WTC11 (cell line): ENCODE measurements at regions not wholly inside any gene's neighbourhood (a gene's known extent, or its start where the extent isn't known, plus 50 kb on each side); places are given as distances from the start of the nearest gene placed in this dataset.
"Not testable (repeated sequence)": the region's sequence is repeated elsewhere in the genome, so short reads cannot be mapped to it uniquely, and the experiment has no call there.

Experiments
- ATAC-seq: fragments of 200-7000 bp; cut with Tn5 transposase; 2 replicates; pipeline ENCODE4 v1.10.0; 2021; ENCODE audit warnings: mild to moderate bottlenecking, moderate library complexity
- CTCF ChIA-PET: fragments of 300-600 bp; sonication (Branson Sonifier 250); formaldehyde crosslinking; loops from one replicate; lab custom pipeline; 2021; ENCODE audit warnings: antibody characterized with exemption; lab: Charles Lee
- POLR2A ChIA-PET: fragments of 350-600 bp; sonication (Branson Sonifier 250); formaldehyde crosslinking; loops from one replicate; lab custom pipeline; 2021; ENCODE audit warnings: antibody characterized with exemption; lab: Charles Lee
- DNase-seq: peaks from one replicate; pipeline ENCODE4 v3.0.0; 2021; ENCODE audit warnings: low spot score
- H3K27ac Mint-ChIP-seq: 2 replicates; pipeline ENCODE4 v1.8.0; 2021; ENCODE audit warnings: mixed read lengths
- H3K27me3 Mint-ChIP-seq: 2 replicates; pipeline ENCODE4 v1.8.0; 2021; ENCODE audit warnings: low read depth, mild to moderate bottlenecking, moderate library complexity, mixed read lengths
- H3K36me3 Mint-ChIP-seq: 2 replicates; pipeline ENCODE4 v1.8.0; 2021; ENCODE audit warnings: mixed read lengths
- H3K4me1 Mint-ChIP-seq: 2 replicates; pipeline ENCODE4 v1.8.0; 2022; ENCODE audit warnings: mixed read lengths
- H3K4me3 Mint-ChIP-seq: 2 replicates; pipeline ENCODE4 v1.8.0; 2021; ENCODE audit warnings: mild to moderate bottlenecking, moderate library complexity, mixed read lengths
- H3K9me3 Mint-ChIP-seq: 2 replicates; pipeline ENCODE4 v1.8.0; 2021; ENCODE audit warnings: mixed read lengths
- ATF1 ChIP-seq: sonication (generic); formaldehyde crosslinking; IDR thresholded peaks from 2 replicates; pipeline ENCODE4 v1.8.1; 2023; ENCODE audit warnings: mild to moderate bottlenecking, moderate library complexity, missing genetic modification reagents
- ETV6 ChIP-seq: sonication (generic); formaldehyde crosslinking; IDR thresholded peaks from 2 replicates; pipeline ENCODE4 v1.8.1; 2022; ENCODE audit warnings: mild to moderate bottlenecking, missing genetic modification reagents
- FOXJ3 ChIP-seq: sonication (generic); formaldehyde crosslinking; IDR thresholded peaks from 2 replicates; pipeline ENCODE4 v1.9.0; 2021; ENCODE audit warnings: missing genetic modification reagents, mild to moderate bottlenecking, borderline replicate concordance
- FOXK1 ChIP-seq: sonication (generic); formaldehyde crosslinking; IDR thresholded peaks from 2 replicates; pipeline ENCODE4 v1.8.0; 2022; ENCODE audit warnings: mild to moderate bottlenecking, moderate library complexity, missing genetic modification reagents
- GRHL2 ChIP-seq: fragments of 250-450 bp; sonication (Bioruptor Pico); IDR thresholded peaks from 2 replicates; pipeline ENCODE4 v1.8.0; 2022; ENCODE audit warnings: mild to moderate bottlenecking, moderate library complexity; ENCODE audit not compliant: insufficient replicate concordance, severe bottlenecking
- PRRX2 ChIP-seq: fragments of 250-450 bp; sonication (Bioruptor Pico); IDR thresholded peaks from 2 replicates; pipeline ENCODE4 v1.8.0; 2021; ENCODE audit warnings: mild to moderate bottlenecking
- RORB ChIP-seq: fragments of 250-450 bp; sonication (Bioruptor Pico); IDR thresholded peaks from 2 replicates; pipeline ENCODE4 v1.9.0; 2021; ENCODE audit warnings: mild to moderate bottlenecking
- SMAD3 ChIP-seq: sonication (generic); formaldehyde crosslinking; IDR thresholded peaks from 2 replicates; pipeline ENCODE4 v1.8.0; 2022; ENCODE audit warnings: missing genetic modification reagents, mild to moderate bottlenecking, borderline replicate concordance
- SOX15 ChIP-seq: fragments of 250-450 bp; sonication (Bioruptor Pico); IDR thresholded peaks from 2 replicates; pipeline ENCODE4 v1.9.0; 2021; ENCODE audit warnings: mild to moderate bottlenecking
- SP1 ChIP-seq: sonication (generic); formaldehyde crosslinking; conservative IDR thresholded peaks from 2 replicates; pipeline ENCODE4 v1.8.1; 2022; ENCODE audit warnings: missing genetic modification reagents
- TP53 ChIP-seq: sonication (generic); formaldehyde crosslinking; IDR thresholded peaks from 2 replicates; pipeline ENCODE4 v1.8.1; 2023; ENCODE audit warnings: mild to moderate bottlenecking, missing genetic modification reagents
- ZBTB21 ChIP-seq: sonication (generic); formaldehyde crosslinking; IDR thresholded peaks from 2 replicates; pipeline ENCODE4 v1.8.1; 2023; ENCODE audit warnings: mild to moderate bottlenecking, missing genetic modification reagents, borderline replicate concordance
- ZNF121 ChIP-seq: sonication (generic); formaldehyde crosslinking; IDR thresholded peaks from 2 replicates; pipeline ENCODE4 v1.8.0; 2023; ENCODE audit warnings: missing genetic modification reagents
- ZNF232 ChIP-seq: sonication (generic); formaldehyde crosslinking; IDR thresholded peaks from 2 replicates; pipeline ENCODE4 v1.8.0; 2022; ENCODE audit warnings: mild to moderate bottlenecking, missing genetic modification reagents
- ZNF396 ChIP-seq: fragments of 250-450 bp; sonication (Bioruptor Pico); IDR thresholded peaks from 2 replicates; pipeline ENCODE4 v1.8.0; 2021; ENCODE audit warnings: mild to moderate bottlenecking, moderate library complexity, borderline replicate concordance
- ZNF416 ChIP-seq: fragments of 250-450 bp; sonication (Bioruptor Pico); IDR thresholded peaks from 2 replicates; pipeline ENCODE4 v1.9.0; 2021; ENCODE audit warnings: mild to moderate bottlenecking, inconsistent platforms
- ZNF671 ChIP-seq: fragments of 250-450 bp; sonication (Bioruptor Pico); IDR thresholded peaks from 2 replicates; pipeline ENCODE4 v1.8.0; 2021; ENCODE audit warnings: mild to moderate bottlenecking
- TF ChIP-seq, protein P1 (sequence below): fragments of 250-450 bp; sonication (Bioruptor Pico); IDR thresholded peaks from 2 replicates; pipeline ENCODE4 v1.9.0; 2021; ENCODE audit warnings: mild to moderate bottlenecking
- TF ChIP-seq, protein P2 (sequence below): fragments of 250-450 bp; sonication (Bioruptor Pico); IDR thresholded peaks from 2 replicates; pipeline ENCODE4 v1.9.0; 2021; ENCODE audit warnings: moderate library complexity, mild to moderate bottlenecking, inconsistent platforms, borderline replicate concordance
- TF ChIP-seq, protein P3 (sequence below): sonication (generic); formaldehyde crosslinking; IDR thresholded peaks from 2 replicates; pipeline ENCODE4 v1.8.1; 2022; ENCODE audit warnings: missing genetic modification reagents, borderline replicate concordance
- TF ChIP-seq, protein P4 (sequence below): sonication (generic); formaldehyde crosslinking; IDR thresholded peaks from 2 replicates; pipeline ENCODE4 v1.8.1; 2023; ENCODE audit warnings: mild to moderate bottlenecking, missing genetic modification reagents, borderline replicate concordance
- TF ChIP-seq, protein P5 (sequence below): sonication (generic); formaldehyde crosslinking; IDR thresholded peaks from 2 replicates; pipeline ENCODE4 v1.8.0; 2022; ENCODE audit warnings: mild to moderate bottlenecking, missing genetic modification reagents
- TF ChIP-seq, protein P6 (sequence below): sonication (generic); formaldehyde crosslinking; IDR thresholded peaks from 2 replicates; pipeline ENCODE4 v1.8.1; 2022; ENCODE audit warnings: mild to moderate bottlenecking, moderate library complexity, missing genetic modification reagents
- TF ChIP-seq, protein P7 (sequence below): sonication (generic); formaldehyde crosslinking; IDR thresholded peaks from 2 replicates; pipeline ENCODE4 v1.8.0; 2022; ENCODE audit warnings: mild to moderate bottlenecking, missing genetic modification reagents

DNA sequence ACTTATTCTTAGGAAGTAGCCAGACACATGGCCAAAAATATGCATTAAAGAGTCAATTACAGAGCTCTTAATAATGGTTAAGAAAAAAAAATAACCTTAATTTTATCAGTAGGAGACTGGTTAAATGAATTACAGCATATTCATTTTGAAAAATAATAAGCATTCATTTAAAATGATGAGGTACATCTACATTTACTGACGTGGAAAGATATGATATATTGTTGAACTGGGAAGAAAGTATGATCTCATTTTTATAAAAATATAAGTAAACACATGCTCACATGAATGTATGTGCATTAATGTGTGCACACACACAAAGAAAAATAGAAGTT lies 250.3 kb downstream of the ENC1 start (continued):
- TF ChIP-seq, protein P1, sequence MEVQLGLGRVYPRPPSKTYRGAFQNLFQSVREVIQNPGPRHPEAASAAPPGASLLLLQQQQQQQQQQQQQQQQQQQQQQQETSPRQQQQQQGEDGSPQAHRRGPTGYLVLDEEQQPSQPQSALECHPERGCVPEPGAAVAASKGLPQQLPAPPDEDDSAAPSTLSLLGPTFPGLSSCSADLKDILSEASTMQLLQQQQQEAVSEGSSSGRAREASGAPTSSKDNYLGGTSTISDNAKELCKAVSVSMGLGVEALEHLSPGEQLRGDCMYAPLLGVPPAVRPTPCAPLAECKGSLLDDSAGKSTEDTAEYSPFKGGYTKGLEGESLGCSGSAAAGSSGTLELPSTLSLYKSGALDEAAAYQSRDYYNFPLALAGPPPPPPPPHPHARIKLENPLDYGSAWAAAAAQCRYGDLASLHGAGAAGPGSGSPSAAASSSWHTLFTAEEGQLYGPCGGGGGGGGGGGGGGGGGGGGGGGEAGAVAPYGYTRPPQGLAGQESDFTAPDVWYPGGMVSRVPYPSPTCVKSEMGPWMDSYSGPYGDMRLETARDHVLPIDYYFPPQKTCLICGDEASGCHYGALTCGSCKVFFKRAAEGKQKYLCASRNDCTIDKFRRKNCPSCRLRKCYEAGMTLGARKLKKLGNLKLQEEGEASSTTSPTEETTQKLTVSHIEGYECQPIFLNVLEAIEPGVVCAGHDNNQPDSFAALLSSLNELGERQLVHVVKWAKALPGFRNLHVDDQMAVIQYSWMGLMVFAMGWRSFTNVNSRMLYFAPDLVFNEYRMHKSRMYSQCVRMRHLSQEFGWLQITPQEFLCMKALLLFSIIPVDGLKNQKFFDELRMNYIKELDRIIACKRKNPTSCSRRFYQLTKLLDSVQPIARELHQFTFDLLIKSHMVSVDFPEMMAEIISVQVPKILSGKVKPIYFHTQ (CRISPR knock-in tag), result no peak
- TF ChIP-seq ZNF232 (CRISPR knock-in tag), result no peak
- no peak for TF ChIP-seq FOXJ3
- TF ChIP-seq, protein P2, sequence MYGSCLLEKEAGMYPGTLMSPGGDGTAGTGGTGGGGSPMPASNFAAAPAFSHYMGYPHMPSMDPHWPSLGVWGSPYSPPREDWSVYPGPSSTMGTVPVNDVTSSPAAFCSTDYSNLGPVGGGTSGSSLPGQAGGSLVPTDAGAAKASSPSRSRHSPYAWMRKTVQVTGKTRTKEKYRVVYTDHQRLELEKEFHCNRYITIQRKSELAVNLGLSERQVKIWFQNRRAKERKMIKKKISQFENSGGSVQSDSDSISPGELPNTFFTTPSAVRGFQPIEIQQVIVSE, result no peak
- TF ChIP-seq ZNF671 (CRISPR knock-in tag), result no peak
- TF ChIP-seq ZBTB21, result no peak
- TF ChIP-seq, protein P3, sequence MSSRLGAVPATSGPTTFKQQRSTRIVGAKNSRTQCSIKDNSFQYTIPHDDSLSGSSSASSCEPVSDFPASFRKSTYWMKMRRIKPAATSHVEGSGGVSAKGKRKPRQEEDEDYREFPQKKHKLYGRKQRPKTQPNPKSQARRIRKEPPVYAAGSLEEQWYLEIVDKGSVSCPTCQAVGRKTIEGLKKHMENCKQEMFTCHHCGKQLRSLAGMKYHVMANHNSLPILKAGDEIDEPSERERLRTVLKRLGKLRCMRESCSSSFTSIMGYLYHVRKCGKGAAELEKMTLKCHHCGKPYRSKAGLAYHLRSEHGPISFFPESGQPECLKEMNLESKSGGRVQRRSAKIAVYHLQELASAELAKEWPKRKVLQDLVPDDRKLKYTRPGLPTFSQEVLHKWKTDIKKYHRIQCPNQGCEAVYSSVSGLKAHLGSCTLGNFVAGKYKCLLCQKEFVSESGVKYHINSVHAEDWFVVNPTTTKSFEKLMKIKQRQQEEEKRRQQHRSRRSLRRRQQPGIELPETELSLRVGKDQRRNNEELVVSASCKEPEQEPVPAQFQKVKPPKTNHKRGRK, result no peak
- no peak for TF ChIP-seq SMAD3
- TF ChIP-seq, all 79 proteins: peak for 0

DNA sequence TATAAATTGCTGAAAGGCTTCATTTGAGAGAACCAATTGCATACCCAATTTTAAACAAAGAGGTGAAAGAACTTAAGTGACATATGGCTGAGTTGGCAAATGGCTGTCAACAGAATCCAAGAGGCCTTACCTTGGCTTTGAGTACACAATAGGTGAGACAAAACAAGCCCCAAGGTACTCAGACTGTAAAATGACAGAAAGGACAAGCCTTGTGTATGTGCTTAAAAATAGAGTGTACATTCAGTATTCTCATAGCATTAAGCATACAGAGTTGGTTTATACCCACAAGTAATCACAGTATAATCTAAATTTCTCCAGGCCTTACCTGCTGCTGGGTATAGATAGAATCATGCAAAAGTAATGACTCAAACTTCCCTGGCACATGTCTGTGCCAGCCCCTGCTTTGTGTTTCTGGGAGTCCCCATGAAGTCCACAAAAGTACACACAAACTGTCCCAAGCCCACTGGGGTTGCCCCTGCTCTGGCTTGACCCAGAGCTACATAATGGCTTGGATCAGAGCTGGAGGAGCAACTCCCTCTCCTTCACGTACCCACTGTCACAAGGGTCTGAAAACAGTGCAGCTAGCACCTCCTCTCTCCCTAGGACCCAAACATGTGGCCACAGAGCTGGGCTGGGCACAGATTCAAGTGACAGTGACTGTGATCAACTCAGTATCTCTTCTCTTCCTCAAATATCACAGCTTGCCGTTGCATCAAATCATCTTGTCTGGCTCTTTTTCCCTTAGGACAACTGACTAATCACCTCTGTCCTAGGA lies 250.8 kb downstream of the ENC1 start:
- Mint-ChIP-seq H3K4me1 (peaks cover 14% of the 10 kb centered on the region), H3K4me3 (no peak overlapping the region), H3K27ac (no peak overlapping the region), H3K9me3 (no peaks in the 10 kb centered on the region), H3K36me3 (no peaks in the 10 kb centered on the region), H3K27me3 (peaks cover 21% of the 10 kb centered on the region)
- DNase-seq, result no peak
- CTCF ChIA-PET, result no interaction called here
- ATAC-seq, result no peak
- POLR2A ChIA-PET, result no interaction called here
- TF ChIP-seq ZNF416 (CRISPR knock-in tag) (no peak), ZNF396 (CRISPR knock-in tag) (no peak), ETV6 (no peak), ZNF671 (CRISPR knock-in tag) (no peak), ATF1 (no peak), PRRX2 (CRISPR knock-in tag) (no peak), RORB (CRISPR knock-in tag) (no peak), SP1 (no peak), FOXK1 (no peak), ZNF121 (CRISPR knock-in tag) (no peak), TP53 (CRISPR knock-in tag) (no peak), SOX15 (no peak), GRHL2 (CRISPR knock-in tag) (no peak)
- TF ChIP-seq, protein P4, sequence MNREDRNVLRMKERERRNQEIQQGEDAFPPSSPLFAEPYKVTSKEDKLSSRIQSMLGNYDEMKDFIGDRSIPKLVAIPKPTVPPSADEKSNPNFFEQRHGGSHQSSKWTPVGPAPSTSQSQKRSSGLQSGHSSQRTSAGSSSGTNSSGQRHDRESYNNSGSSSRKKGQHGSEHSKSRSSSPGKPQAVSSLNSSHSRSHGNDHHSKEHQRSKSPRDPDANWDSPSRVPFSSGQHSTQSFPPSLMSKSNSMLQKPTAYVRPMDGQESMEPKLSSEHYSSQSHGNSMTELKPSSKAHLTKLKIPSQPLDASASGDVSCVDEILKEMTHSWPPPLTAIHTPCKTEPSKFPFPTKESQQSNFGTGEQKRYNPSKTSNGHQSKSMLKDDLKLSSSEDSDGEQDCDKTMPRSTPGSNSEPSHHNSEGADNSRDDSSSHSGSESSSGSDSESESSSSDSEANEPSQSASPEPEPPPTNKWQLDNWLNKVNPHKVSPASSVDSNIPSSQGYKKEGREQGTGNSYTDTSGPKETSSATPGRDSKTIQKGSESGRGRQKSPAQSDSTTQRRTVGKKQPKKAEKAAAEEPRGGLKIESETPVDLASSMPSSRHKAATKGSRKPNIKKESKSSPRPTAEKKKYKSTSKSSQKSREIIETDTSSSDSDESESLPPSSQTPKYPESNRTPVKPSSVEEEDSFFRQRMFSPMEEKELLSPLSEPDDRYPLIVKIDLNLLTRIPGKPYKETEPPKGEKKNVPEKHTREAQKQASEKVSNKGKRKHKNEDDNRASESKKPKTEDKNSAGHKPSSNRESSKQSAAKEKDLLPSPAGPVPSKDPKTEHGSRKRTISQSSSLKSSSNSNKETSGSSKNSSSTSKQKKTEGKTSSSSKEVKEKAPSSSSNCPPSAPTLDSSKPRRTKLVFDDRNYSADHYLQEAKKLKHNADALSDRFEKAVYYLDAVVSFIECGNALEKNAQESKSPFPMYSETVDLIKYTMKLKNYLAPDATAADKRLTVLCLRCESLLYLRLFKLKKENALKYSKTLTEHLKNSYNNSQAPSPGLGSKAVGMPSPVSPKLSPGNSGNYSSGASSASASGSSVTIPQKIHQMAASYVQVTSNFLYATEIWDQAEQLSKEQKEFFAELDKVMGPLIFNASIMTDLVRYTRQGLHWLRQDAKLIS, result no peak
- TF ChIP-seq, protein P5, sequence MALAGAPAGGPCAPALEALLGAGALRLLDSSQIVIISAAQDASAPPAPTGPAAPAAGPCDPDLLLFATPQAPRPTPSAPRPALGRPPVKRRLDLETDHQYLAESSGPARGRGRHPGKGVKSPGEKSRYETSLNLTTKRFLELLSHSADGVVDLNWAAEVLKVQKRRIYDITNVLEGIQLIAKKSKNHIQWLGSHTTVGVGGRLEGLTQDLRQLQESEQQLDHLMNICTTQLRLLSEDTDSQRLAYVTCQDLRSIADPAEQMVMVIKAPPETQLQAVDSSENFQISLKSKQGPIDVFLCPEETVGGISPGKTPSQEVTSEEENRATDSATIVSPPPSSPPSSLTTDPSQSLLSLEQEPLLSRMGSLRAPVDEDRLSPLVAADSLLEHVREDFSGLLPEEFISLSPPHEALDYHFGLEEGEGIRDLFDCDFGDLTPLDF (CRISPR knock-in tag), result no peak
- TF ChIP-seq, protein P2, result no peak
- TF ChIP-seq, protein P6, sequence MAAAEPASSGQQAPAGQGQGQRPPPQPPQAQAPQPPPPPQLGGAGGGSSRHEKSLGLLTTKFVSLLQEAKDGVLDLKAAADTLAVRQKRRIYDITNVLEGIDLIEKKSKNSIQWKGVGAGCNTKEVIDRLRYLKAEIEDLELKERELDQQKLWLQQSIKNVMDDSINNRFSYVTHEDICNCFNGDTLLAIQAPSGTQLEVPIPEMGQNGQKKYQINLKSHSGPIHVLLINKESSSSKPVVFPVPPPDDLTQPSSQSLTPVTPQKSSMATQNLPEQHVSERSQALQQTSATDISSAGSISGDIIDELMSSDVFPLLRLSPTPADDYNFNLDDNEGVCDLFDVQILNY (CRISPR knock-in tag), result no peak
- TF ChIP-seq, protein P7, sequence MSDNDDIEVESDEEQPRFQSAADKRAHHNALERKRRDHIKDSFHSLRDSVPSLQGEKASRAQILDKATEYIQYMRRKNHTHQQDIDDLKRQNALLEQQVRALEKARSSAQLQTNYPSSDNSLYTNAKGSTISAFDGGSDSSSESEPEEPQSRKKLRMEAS (CRISPR knock-in tag), result no peak
- TF ChIP-seq, all 79 proteins: peak for 0

DNA sequence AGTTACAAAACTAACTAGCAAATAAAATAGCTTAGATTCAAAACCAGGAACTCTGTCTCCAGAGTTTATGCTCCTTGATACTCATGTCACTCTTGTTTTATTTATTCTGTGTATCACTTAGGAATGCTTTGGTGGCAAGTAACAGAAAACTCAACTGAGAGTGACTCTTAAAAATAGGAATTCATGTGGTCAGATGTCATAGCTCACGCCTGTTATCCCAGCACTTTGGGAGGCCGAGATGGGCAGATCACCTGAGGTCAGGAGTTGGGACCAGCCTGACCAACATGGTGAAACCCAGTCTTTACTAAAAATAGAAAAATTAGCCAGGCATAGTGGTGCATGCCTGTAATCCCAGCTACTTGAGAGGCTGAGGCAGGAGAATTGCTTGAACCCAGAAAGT lies 252.1 kb downstream of the ENC1 start:
- H3K27ac Mint-ChIP-seq, H3K4me3 Mint-ChIP-seq, DNase-seq, H3K9me3 Mint-ChIP-seq, H3K36me3 Mint-ChIP-seq, H3K27me3 Mint-ChIP-seq, ATAC-seq: not testable (repeated sequence)
- ChIA-PET CTCF (interaction anchor here (0.6 kb wide), 1 partner anchor 18 kb away, joined by 4 read pairs; no protein-coding TSS in a partner anchor), POLR2A (interaction anchor here (0.6 kb wide), 1 partner anchor 276 kb away, joined by 3 read pairs; no protein-coding TSS in a partner anchor)
- peaks cover 20% of the 10 kb centered on the region for H3K4me1 Mint-ChIP-seq
